ENCODE measurements at regions not wholly inside any gene's neighbourhood (a gene's known extent, or its start where the extent isn't known, plus 50 kb on each side); places are given as distances from the start of the nearest gene placed in this dataset.

DNA sequence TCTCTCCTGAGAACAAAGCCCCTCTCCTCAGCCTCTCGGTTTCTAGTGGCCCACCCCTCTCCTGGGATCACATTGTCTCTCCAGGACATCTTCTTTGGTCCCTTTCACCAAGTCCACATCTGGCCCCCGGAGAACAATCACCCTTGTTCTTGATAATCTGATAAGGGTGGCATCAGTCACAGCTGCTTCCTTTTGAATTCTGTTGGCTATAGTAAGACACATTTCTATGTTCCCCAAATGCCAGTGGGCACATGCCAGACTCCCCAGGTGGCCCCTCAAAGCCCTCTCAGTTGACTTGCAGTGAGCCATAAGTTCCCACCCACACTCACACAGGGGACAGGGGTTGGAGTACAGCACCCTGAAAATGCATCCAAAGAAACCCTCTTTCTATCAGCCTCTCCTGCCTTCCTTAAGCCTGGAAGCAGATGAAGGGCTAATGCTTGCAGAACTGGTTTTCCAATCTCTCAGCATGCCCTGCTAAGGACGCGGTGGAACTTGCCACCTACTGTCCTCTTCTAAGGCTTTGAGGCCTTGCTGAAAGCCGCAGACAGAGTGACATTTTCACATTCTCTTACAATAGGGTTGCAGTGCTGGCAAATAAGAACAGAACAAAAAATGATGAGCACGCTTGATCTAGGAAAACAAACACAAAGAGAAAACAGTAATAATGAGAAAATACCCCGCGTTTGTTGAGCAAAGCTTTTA lies 101.3 kb upstream of the SLCO3A1 start:
- TF ChIP-seq POLR2A (IDR thresholded peaks at IDR 0.05) (no peak), POLR2AphosphoS5 (IDR thresholded peaks at IDR 0.05) (no peak)
- TF ChIP-seq, protein P1, sequence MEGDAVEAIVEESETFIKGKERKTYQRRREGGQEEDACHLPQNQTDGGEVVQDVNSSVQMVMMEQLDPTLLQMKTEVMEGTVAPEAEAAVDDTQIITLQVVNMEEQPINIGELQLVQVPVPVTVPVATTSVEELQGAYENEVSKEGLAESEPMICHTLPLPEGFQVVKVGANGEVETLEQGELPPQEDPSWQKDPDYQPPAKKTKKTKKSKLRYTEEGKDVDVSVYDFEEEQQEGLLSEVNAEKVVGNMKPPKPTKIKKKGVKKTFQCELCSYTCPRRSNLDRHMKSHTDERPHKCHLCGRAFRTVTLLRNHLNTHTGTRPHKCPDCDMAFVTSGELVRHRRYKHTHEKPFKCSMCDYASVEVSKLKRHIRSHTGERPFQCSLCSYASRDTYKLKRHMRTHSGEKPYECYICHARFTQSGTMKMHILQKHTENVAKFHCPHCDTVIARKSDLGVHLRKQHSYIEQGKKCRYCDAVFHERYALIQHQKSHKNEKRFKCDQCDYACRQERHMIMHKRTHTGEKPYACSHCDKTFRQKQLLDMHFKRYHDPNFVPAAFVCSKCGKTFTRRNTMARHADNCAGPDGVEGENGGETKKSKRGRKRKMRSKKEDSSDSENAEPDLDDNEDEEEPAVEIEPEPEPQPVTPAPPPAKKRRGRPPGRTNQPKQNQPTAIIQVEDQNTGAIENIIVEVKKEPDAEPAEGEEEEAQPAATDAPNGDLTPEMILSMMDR (IDR thresholded peaks at IDR 0.05): no peak
- Histone ChIP-seq H3K4me1 (replicated peaks) (no peaks in the 10 kb centered on the region), H3K36me3 (no peaks in the 10 kb centered on the region), H3K9me3 (no peaks in the 10 kb centered on the region), H3K27me3 (replicated peaks; ENCODE audit: insufficient read depth) (no peaks in the 10 kb centered on the region), H3K4me3 (no peak overlapping the region), H3K27ac (no peak overlapping the region)
- 33% methylated on average over 8 of the region's 8 CpGs for WGBS
- DNase-seq (ENCODE audit: low spot score): no peak
- intact Hi-C loops (cut with DNase I): no loop called here

DNA sequence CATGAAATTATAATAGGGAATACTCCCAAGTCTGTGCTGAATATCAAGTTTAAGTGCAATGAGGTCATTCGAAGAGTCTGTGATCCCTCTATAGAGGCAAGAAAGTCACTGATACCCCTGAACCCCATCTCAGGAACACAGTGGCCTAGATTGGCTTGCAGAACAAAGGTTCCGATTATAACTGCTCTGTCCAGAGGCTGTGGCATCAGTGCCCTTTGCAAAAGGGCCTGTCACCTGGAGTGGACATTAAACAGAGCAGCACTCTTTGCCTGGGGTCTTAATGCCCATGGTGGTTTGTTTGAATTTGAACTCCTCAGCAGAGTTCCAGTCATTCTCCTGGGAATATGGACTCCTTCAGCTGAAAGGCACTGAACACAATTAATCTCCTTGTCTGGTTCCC lies 93.9 kb upstream of the SLCO3A1 start:
- H3K27me3 ChIP-seq (replicated peaks; ENCODE audit: insufficient read depth): no peaks in the 10 kb centered on the region
- WGBS: 97% methylated on average over 2 of the region's 2 CpGs
- intact Hi-C loops (cut with DNase I): no loop called here
- H3K27ac ChIP-seq: no peak overlapping the region
- no peaks in the 10 kb centered on the region for H3K36me3 ChIP-seq
- no peaks in the 10 kb centered on the region for H3K4me1 ChIP-seq (replicated peaks)
- no peak overlapping the region for H3K4me3 ChIP-seq
- TF ChIP-seq POLR2AphosphoS5 (IDR thresholded peaks at IDR 0.05) (no peak), POLR2A (IDR thresholded peaks at IDR 0.05) (no peak)
- TF ChIP-seq, protein P1 (IDR thresholded peaks at IDR 0.05): no peak
- H3K9me3 ChIP-seq: no peaks in the 10 kb centered on the region
- DNase-seq (ENCODE audit: low spot score): no peak

DNA sequence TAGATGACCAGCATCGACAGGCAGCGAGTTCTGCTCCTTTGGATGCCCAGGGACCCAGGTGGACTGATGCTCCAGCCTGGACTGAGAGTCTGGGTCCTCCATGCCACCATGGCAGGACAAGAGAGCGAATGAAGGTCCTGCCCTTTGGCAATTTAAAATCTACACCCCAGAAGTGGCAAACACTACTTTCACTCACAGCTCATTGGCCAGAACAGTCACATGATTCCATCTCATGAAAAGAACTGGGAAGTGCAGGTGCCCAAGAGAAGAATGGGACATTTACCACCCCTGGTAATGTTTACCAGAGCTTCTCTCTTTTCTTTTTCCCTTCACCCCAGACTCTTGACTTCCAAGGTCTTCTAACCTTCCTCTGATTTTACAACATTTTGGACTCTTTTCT lies 87.8 kb upstream of the SLCO3A1 start:
- TF ChIP-seq, protein P1 (IDR thresholded peaks at IDR 0.05): no peak
- TF ChIP-seq POLR2A (IDR thresholded peaks at IDR 0.05): no peak
- no peak for TF ChIP-seq POLR2AphosphoS5 (IDR thresholded peaks at IDR 0.05)
- WGBS: 98% methylated on average over 3 of the region's 3 CpGs
- no peak overlapping the region for H3K27ac ChIP-seq
- no peak overlapping the region for H3K4me3 ChIP-seq
- no peaks in the 10 kb centered on the region for H3K9me3 ChIP-seq
- no peaks in the 10 kb centered on the region for H3K27me3 ChIP-seq (replicated peaks; ENCODE audit: insufficient read depth)
- H3K4me1 ChIP-seq (replicated peaks): no peaks in the 10 kb centered on the region
- intact Hi-C loops (cut with DNase I): no loop called here
- no peaks in the 10 kb centered on the region for H3K36me3 ChIP-seq
- DNase-seq (ENCODE audit: low spot score): no peak

DNA sequence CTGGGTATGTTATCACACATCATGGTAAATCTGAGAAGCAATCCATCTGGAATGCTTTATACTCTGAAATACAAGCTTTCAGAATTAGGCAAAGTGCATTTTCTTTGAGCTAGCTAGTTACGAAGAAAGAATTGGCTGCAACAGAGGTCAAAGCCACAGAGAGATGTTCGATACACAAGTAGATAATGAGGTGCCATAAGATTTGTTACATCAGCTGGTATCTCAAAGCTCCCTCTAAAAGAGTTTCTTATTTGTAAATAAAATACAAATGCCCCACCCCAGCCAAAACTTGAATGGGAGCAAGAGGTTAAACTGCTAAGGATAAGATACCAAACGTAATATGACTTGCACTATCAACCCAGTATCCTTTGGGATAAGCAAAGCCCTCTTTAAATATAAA lies 84.0 kb upstream of the SLCO3A1 start:
- no peak overlapping the region for H3K4me3 ChIP-seq
- no peaks in the 10 kb centered on the region for H3K9me3 ChIP-seq
- TF ChIP-seq POLR2AphosphoS5 (IDR thresholded peaks at IDR 0.05): no peak
- TF ChIP-seq POLR2A (IDR thresholded peaks at IDR 0.05): no peak
- TF ChIP-seq, protein P1 (IDR thresholded peaks at IDR 0.05): no peak
- no peaks in the 10 kb centered on the region for H3K4me1 ChIP-seq (replicated peaks)
- H3K27ac ChIP-seq: no peak overlapping the region
- H3K36me3 ChIP-seq: no peaks in the 10 kb centered on the region
- no peaks in the 10 kb centered on the region for H3K27me3 ChIP-seq (replicated peaks; ENCODE audit: insufficient read depth)
- intact Hi-C loops (cut with DNase I): no loop called here
- DNase-seq (ENCODE audit: low spot score): no peak
- WGBS: 79% methylated on average over 3 of the region's 3 CpGs

DNA sequence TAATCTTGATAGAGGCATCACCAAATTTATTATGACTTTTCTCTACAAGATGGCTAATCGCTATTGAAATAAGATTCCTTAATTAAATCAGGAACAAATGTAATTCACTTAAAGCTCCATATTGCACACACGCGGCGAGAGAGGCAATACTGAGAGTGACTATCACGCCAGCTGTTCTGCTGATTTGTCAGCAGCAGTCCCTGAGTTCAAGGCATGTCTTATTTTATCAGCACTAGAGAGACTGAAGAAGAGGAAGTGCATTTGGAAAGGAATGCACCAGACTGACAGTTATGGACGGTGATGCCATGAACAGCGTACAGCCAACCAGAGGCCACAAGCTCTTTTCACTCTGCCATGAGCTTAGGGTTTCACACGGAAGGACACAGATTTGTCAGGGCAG lies 83.6 kb upstream of the SLCO3A1 start:
- WGBS: 60% methylated on average over 8 of the region's 8 CpGs
- Histone ChIP-seq H3K4me1 (replicated peaks) (no peaks in the 10 kb centered on the region), H3K4me3 (no peak overlapping the region), H3K27me3 (replicated peaks; ENCODE audit: insufficient read depth) (no peaks in the 10 kb centered on the region), H3K27ac (no peak overlapping the region), H3K36me3 (no peaks in the 10 kb centered on the region), H3K9me3 (no peaks in the 10 kb centered on the region)
- intact Hi-C loops (cut with DNase I): no loop called here
- TF ChIP-seq POLR2A (IDR thresholded peaks at IDR 0.05) (no peak), POLR2AphosphoS5 (IDR thresholded peaks at IDR 0.05) (no peak)
- TF ChIP-seq, protein P1 (IDR thresholded peaks at IDR 0.05): no peak
- DNase-seq (ENCODE audit: low spot score): no peak
